DND-41 (cell line): ENCODE measurements at regions not wholly inside any gene's neighbourhood (a gene's known extent, or its start where the extent isn't known, plus 50 kb on each side); places are given as distances from the start of the nearest gene placed in this dataset.
"Not testable (repeated sequence)": the region's sequence is repeated elsewhere in the genome, so short reads cannot be mapped to it uniquely, and the experiment has no call there.

Experiments used
- ATAC-seq: fragments of 200-7000 bp; cut with Tn5 transposase; 3 replicates; pipeline ENCODE4 v1.9.1; 2021; ENCODE audit warnings: low read depth; ENCODE audit not compliant: insufficient read depth
- DNase-seq: peaks from one replicate; pipeline ENCODE4 v3.0.0-alpha.2; 2020
- H2AFZ ChIP-seq: 2 replicates; pipeline ENCODE4 v1.6.0; 2012; ENCODE audit warnings: low read depth, low read length
- H3K27ac ChIP-seq: 2 replicates; pipeline ENCODE4 v1.5.1; 2012; ENCODE audit warnings: low read length, inconsistent platforms
- H3K27me3 ChIP-seq: fragments of 200-600 bp; sonication (generic); 2 replicates; pipeline ENCODE4 v1.6.0; 2012; ENCODE audit warnings: low read length, mild to moderate bottlenecking, inconsistent platforms; ENCODE audit not compliant: insufficient read depth, poor library complexity
- H3K36me3 ChIP-seq: 2 replicates; pipeline ENCODE4 v1.5.1; 2012; ENCODE audit warnings: low read length, inconsistent platforms; ENCODE audit not compliant: insufficient read depth
- H3K4me1 ChIP-seq: 2 replicates; pipeline ENCODE4 v1.5.1; 2012; ENCODE audit warnings: mild to moderate bottlenecking, low read length; ENCODE audit not compliant: insufficient read depth
- H3K4me2 ChIP-seq: 2 replicates; pipeline ENCODE4 v1.6.0; 2012; ENCODE audit warnings: mild to moderate bottlenecking, moderate library complexity, low read length, inconsistent platforms; ENCODE audit not compliant: insufficient read depth
- H3K4me3 ChIP-seq, 2 experiments: fragments of 200-600 bp in 1 of 2; shearing (Covaris generic) in 1 of 2; 2 replicates each; pipeline ENCODE4 v1.5.1; 2012 to 2016; ENCODE audit warnings: inconsistent platforms in 2 of 2, low read length in 2 of 2, mild to moderate bottlenecking in 2 of 2, low read depth in 1 of 2, moderate library complexity in 1 of 2
- H3K79me2 ChIP-seq: 2 replicates; pipeline ENCODE4 v1.6.0; 2012; ENCODE audit warnings: low read length, inconsistent platforms; ENCODE audit not compliant: insufficient read depth
- H3K9ac ChIP-seq: 2 replicates; pipeline ENCODE4 v1.6.0; 2012; ENCODE audit warnings: low read depth, mild to moderate bottlenecking, inconsistent platforms, low read length, moderate library complexity
- H3K9me3 ChIP-seq: 2 replicates; pipeline ENCODE4 v1.5.1; 2012; ENCODE audit warnings: low read length, moderate library complexity, mild to moderate bottlenecking, inconsistent platforms; ENCODE audit not compliant: insufficient read depth, severe bottlenecking
- H4K20me1 ChIP-seq: 2 replicates; pipeline ENCODE4 v1.6.0; 2012; ENCODE audit warnings: low read length; ENCODE audit not compliant: insufficient read depth
- CTCF ChIP-seq: IDR thresholded peaks from 2 replicates; pipeline ENCODE4 v1.5.1; 2012; ENCODE audit warnings: borderline replicate concordance, low read length, moderate library complexity, mild to moderate bottlenecking; ENCODE audit not compliant: poor library complexity, severe bottlenecking; ENCODE audit errors: extremely low read depth

- H3K4me1 ChIP-seq: peaks cover 13% of the 10 kb centered on the region
- not testable (repeated sequence) for DNase-seq, ATAC-seq, H3K79me2 ChIP-seq, H2AFZ ChIP-seq, H3K27me3 ChIP-seq, H3K36me3 ChIP-seq, H3K4me2 ChIP-seq, H3K9me3 ChIP-seq, H4K20me1 ChIP-seq, H3K27ac ChIP-seq, H3K4me3 ChIP-seq, H3K9ac ChIP-seq
Observed at GRCh38 chr12:9473638-9474037, 134.1 kb downstream of the KLRB1 start.

- H3K27me3 ChIP-seq, H3K36me3 ChIP-seq, H3K27ac ChIP-seq, DNase-seq, H3K4me3 ChIP-seq, H3K4me2 ChIP-seq, H4K20me1 ChIP-seq, H3K79me2 ChIP-seq, H3K9ac ChIP-seq, ATAC-seq, H3K9me3 ChIP-seq, H2AFZ ChIP-seq: not testable (repeated sequence)
- H3K4me1 ChIP-seq: peaks cover 13% of the 10 kb centered on the region
Observed at GRCh38 chr12:9471501-9471900, 136.2 kb downstream of the KLRB1 start.

- H3K9ac ChIP-seq, H3K9me3 ChIP-seq, H3K4me2 ChIP-seq, H3K27me3 ChIP-seq, H3K36me3 ChIP-seq, H3K79me2 ChIP-seq, H3K4me3 ChIP-seq, H4K20me1 ChIP-seq: not testable (repeated sequence)
- peak overlapping the region; percentile 59; the same call in 1 of the 2 replicates for H3K27ac ChIP-seq
- peak; percentile 90 for ATAC-seq
- peak overlapping the region; percentile 50 for H2AFZ ChIP-seq
- peak; percentile 58 for DNase-seq
- H3K4me1 ChIP-seq: peaks cover 13% of the 10 kb centered on the region
Observed at GRCh38 chr12:9470367-9470766, 137.3 kb downstream of the KLRB1 start.

- H3K4me3 ChIP-seq, H3K27ac ChIP-seq, H3K36me3 ChIP-seq, H3K9ac ChIP-seq, H4K20me1 ChIP-seq, H3K27me3 ChIP-seq, H3K9me3 ChIP-seq, H3K79me2 ChIP-seq, H3K4me2 ChIP-seq, ATAC-seq, DNase-seq: not testable (repeated sequence)
- Histone ChIP-seq H2AFZ (peak overlapping the region; percentile 50; the same call in 1 of the 2 replicates), H3K4me1 (peaks cover 13% of the 10 kb centered on the region)
Observed at GRCh38 chr12:9469956-9470355, 137.8 kb downstream of the KLRB1 start.

GRCh38 chr12:9469463-9469862 lies 138.3 kb downstream of the KLRB1 start:
- not testable (repeated sequence) for H3K4me3 ChIP-seq, H3K4me2 ChIP-seq, DNase-seq, H3K9me3 ChIP-seq, H4K20me1 ChIP-seq, H3K27me3 ChIP-seq, H3K27ac ChIP-seq, ATAC-seq, H3K9ac ChIP-seq, H2AFZ ChIP-seq, H3K36me3 ChIP-seq, H3K79me2 ChIP-seq
- H3K4me1 ChIP-seq: peaks cover 13% of the 10 kb centered on the region

GRCh38 chr12:9468998-9469397 lies 138.7 kb downstream of the KLRB1 start:
- not testable (repeated sequence) for H3K79me2 ChIP-seq, H3K27ac ChIP-seq, H3K9me3 ChIP-seq, H2AFZ ChIP-seq, H3K36me3 ChIP-seq, H3K4me2 ChIP-seq, H3K4me3 ChIP-seq, H3K27me3 ChIP-seq, H4K20me1 ChIP-seq, H3K9ac ChIP-seq
- DNase-seq (peak; percentile 62), ATAC-seq (peak; percentile 58)
- peaks cover 13% of the 10 kb centered on the region for H3K4me1 ChIP-seq
- TF ChIP-seq CTCF: peak; percentile 68
